ENCODE measurements at regions not wholly inside any gene's neighbourhood (a gene's known extent, or its start where the extent isn't known, plus 50 kb on each side); places are given as distances from the start of the nearest gene placed in this dataset.

GRCh38 chr20:60901831-60902230 is 350.2 kb upstream of the CDH4 start:
- intact Hi-C loops (cut with micrococcal nuclease; ENCODE audit: unreplicated experiment) (no loop called here), in situ Hi-C loops (cut with HindIII; ENCODE audit: low pct_unique_long_range_greater_than_20kb, low sequenced_read_pairs) (no loop called here)
- no peak for TF ChIP-seq TCF7L2 (IDR thresholded peaks at IDR 0.05; ENCODE audit: low read depth, low read length)
- TF ChIP-seq CTCF (IDR thresholded peaks at IDR 0.05): no peak
- no peak for TF ChIP-seq POLR2AphosphoS5 (IDR thresholded peaks at IDR 0.05; ENCODE audit: low read depth, low read length)
- Histone ChIP-seq H3K27ac (ENCODE audit: low read length) (no peak overlapping the region), H3K27me3 (ENCODE audit: control insufficient read depth, insufficient read depth, low read length) (no peaks in the 10 kb centered on the region), H3K36me3 (ENCODE audit: control insufficient read depth, insufficient read depth, low read length) (no peaks in the 10 kb centered on the region), H3K9me3 (ENCODE audit: control insufficient read depth, insufficient read depth, low read depth, low read length) (no peaks in the 10 kb centered on the region), H3K4me3 (ENCODE audit: low read depth in 2 of 2, low read length in 2 of 2) (no peak overlapping the region), H3K4me1 (ENCODE audit: control insufficient read depth, insufficient read depth, low read length) (no peaks in the 10 kb centered on the region)
- no peak for ATAC-seq
- no peak for DNase-seq (ENCODE audit: low read depth, low spot score)
- CTCF ChIA-PET: no interaction called here
- POLR2A ChIA-PET: no interaction called here
- BruUV-seq (replicated peaks): no TSS peak

- Histone ChIP-seq H3K9me3 (ENCODE audit: control insufficient read depth, insufficient read depth, low read depth, low read length) (no peaks in the 10 kb centered on the region), H3K27me3 (ENCODE audit: control insufficient read depth, insufficient read depth, low read length) (no peaks in the 10 kb centered on the region), H3K27ac (ENCODE audit: low read length) (no peak overlapping the region), H3K4me1 (ENCODE audit: control insufficient read depth, insufficient read depth, low read length) (no peaks in the 10 kb centered on the region), H3K4me3 (ENCODE audit: low read depth in 2 of 2, low read length in 2 of 2) (no peak overlapping the region), H3K36me3 (ENCODE audit: control insufficient read depth, insufficient read depth, low read length) (no peaks in the 10 kb centered on the region)
- intact Hi-C loops (cut with micrococcal nuclease; ENCODE audit: unreplicated experiment) (no loop called here), in situ Hi-C loops (cut with HindIII; ENCODE audit: low pct_unique_long_range_greater_than_20kb, low sequenced_read_pairs) (no loop called here)
- POLR2A ChIA-PET: no interaction called here
- no peak for DNase-seq (ENCODE audit: low read depth, low spot score)
- no peak for TF ChIP-seq POLR2AphosphoS5 (IDR thresholded peaks at IDR 0.05; ENCODE audit: low read depth, low read length)
- TF ChIP-seq TCF7L2 (IDR thresholded peaks at IDR 0.05; ENCODE audit: low read depth, low read length): no peak
- no peak for TF ChIP-seq CTCF (IDR thresholded peaks at IDR 0.05)
- no peak for TF ChIP-seq SIN3A (IDR thresholded peaks at IDR 0.05; ENCODE audit: borderline replicate concordance, insufficient read depth, low read depth, low read length)
- no peak for ATAC-seq
- CTCF ChIA-PET: no interaction called here
- no TSS peak for BruUV-seq (replicated peaks)
Measured at GRCh38 chr20:60903325-60903971, 348.6 kb upstream of the CDH4 start.

DNA sequence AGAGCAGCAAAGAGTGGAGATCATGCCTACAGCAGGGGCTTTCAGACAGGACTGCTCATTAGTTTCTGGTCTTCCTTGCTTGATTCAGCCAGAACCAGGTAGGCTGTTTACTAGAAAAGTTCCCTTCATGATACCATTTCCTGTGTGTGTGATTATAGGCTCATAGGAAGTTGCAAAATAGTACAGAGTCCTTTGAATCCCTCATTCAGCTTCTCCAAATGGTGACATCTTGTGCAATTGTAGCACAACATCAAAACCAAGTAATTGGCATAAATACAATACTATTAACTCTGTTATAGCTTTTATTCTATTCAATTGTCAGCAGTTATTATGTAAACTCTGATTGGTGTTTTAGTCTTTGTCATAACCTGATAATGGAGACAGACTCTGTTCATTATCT is 347.3 kb upstream of the CDH4 start:
- no peak for DNase-seq (ENCODE audit: low read depth, low spot score)
- ChIA-PET POLR2A (no interaction called here), CTCF (no interaction called here)
- TF ChIP-seq SIN3A (IDR thresholded peaks at IDR 0.05; ENCODE audit: borderline replicate concordance, insufficient read depth, low read depth, low read length) (no peak), POLR2AphosphoS5 (IDR thresholded peaks at IDR 0.05; ENCODE audit: low read depth, low read length) (no peak), TCF7L2 (IDR thresholded peaks at IDR 0.05; ENCODE audit: low read depth, low read length) (no peak), CTCF (IDR thresholded peaks at IDR 0.05) (no peak)
- TF ChIP-seq, protein P1, sequence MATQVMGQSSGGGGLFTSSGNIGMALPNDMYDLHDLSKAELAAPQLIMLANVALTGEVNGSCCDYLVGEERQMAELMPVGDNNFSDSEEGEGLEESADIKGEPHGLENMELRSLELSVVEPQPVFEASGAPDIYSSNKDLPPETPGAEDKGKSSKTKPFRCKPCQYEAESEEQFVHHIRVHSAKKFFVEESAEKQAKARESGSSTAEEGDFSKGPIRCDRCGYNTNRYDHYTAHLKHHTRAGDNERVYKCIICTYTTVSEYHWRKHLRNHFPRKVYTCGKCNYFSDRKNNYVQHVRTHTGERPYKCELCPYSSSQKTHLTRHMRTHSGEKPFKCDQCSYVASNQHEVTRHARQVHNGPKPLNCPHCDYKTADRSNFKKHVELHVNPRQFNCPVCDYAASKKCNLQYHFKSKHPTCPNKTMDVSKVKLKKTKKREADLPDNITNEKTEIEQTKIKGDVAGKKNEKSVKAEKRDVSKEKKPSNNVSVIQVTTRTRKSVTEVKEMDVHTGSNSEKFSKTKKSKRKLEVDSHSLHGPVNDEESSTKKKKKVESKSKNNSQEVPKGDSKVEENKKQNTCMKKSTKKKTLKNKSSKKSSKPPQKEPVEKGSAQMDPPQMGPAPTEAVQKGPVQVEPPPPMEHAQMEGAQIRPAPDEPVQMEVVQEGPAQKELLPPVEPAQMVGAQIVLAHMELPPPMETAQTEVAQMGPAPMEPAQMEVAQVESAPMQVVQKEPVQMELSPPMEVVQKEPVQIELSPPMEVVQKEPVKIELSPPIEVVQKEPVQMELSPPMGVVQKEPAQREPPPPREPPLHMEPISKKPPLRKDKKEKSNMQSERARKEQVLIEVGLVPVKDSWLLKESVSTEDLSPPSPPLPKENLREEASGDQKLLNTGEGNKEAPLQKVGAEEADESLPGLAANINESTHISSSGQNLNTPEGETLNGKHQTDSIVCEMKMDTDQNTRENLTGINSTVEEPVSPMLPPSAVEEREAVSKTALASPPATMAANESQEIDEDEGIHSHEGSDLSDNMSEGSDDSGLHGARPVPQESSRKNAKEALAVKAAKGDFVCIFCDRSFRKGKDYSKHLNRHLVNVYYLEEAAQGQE (IDR thresholded peaks at IDR 0.05; ENCODE audit: insufficient read depth in 1 of 2, low read depth in 2 of 2, low read length in 1 of 2): no peak
- no peaks in the 10 kb centered on the region for H3K36me3 ChIP-seq (ENCODE audit: control insufficient read depth, insufficient read depth, low read length)
- H3K27ac ChIP-seq (ENCODE audit: low read length): no peak overlapping the region
- no peaks in the 10 kb centered on the region for H3K4me1 ChIP-seq (ENCODE audit: control insufficient read depth, insufficient read depth, low read length)
- in situ Hi-C loops (cut with HindIII; ENCODE audit: low pct_unique_long_range_greater_than_20kb, low sequenced_read_pairs) (no loop called here), intact Hi-C loops (cut with micrococcal nuclease; ENCODE audit: unreplicated experiment) (no loop called here)
- no peaks in the 10 kb centered on the region for H3K27me3 ChIP-seq (ENCODE audit: control insufficient read depth, insufficient read depth, low read length)
- H3K9me3 ChIP-seq (ENCODE audit: control insufficient read depth, insufficient read depth, low read depth, low read length): no peaks in the 10 kb centered on the region
- H3K4me3 ChIP-seq (ENCODE audit: low read depth in 2 of 2, low read length in 2 of 2): no peak overlapping the region
- no peak for ATAC-seq
- BruUV-seq (replicated peaks): no TSS peak

Data from Panc1 (cell line).